Astrocyte of the spinal cord (primary cell): ENCODE measurements at regions not wholly inside any gene's neighbourhood (a gene's known extent, or its start where the extent isn't known, plus 50 kb on each side); places are given as distances from the start of the nearest gene placed in this dataset.
"Not testable (repeated sequence)": the region's sequence is repeated elsewhere in the genome, so short reads cannot be mapped to it uniquely, and the experiment has no call there.

Experiments used
- DNase-seq: peaks from one replicate; pipeline ENCODE4 v3.0.0; 2011; ENCODE audit warnings: low read depth, low spot score
- H3K4me3 ChIP-seq: 2 replicates; pipeline ENCODE4 v1.5.1; 2011; ENCODE audit warnings: low read depth, mild to moderate bottlenecking, low read length, moderate library complexity
- CTCF ChIP-seq: IDR thresholded peaks from 2 replicates; pipeline ENCODE4 v1.5.1; 2012; ENCODE audit warnings: low read depth, mild to moderate bottlenecking, low read length, inconsistent platforms
- in situ Hi-C: cut with HindIII; loops from 2 replicates; pipeline ENCODE4 v1.10.0; 2017; ENCODE audit warnings: low sequenced_read_pairs

GRCh38 chr16:6728381-6728780 lies 604.3 kb upstream of the RBFOX1 start:
- DNase-seq: no peak
- TF ChIP-seq CTCF: no peak
- H3K4me3 ChIP-seq: no peak overlapping the region
- in situ Hi-C loops: no loop called here

GRCh38 chr16:6726621-6727020 lies 606.0 kb upstream of the RBFOX1 start:
- in situ Hi-C loops: no loop called here
- no peak overlapping the region for H3K4me3 ChIP-seq
- TF ChIP-seq CTCF: no peak
- no peak for DNase-seq

- in situ Hi-C loops: no loop called here
- no peak for DNase-seq
- TF ChIP-seq CTCF: no peak
- no peak overlapping the region for H3K4me3 ChIP-seq
Measured at GRCh38 chr16:6725634-6726331, 606.9 kb upstream of the RBFOX1 start.

GRCh38 chr16:6725206-6725605 lies 607.4 kb upstream of the RBFOX1 start:
- H3K4me3 ChIP-seq, DNase-seq, in situ Hi-C loops: not testable (repeated sequence)

- TF ChIP-seq CTCF: no peak
- in situ Hi-C loops: no loop called here
- no peak overlapping the region for H3K4me3 ChIP-seq
- DNase-seq: no peak
Measured at GRCh38 chr16:6722786-6723185, 609.9 kb upstream of the RBFOX1 start.

GRCh38 chr16:6714510-6714909 lies 618.1 kb upstream of the RBFOX1 start:
- in situ Hi-C loops: no loop called here

More at GRCh38 chr16:6714510-6714909, 618.1 kb upstream of the RBFOX1 start:
- no peak for DNase-seq
- H3K4me3 ChIP-seq: no peak overlapping the region
- no peak for TF ChIP-seq CTCF
